D341Med (cell line): ENCODE measurements at regions not wholly inside any gene's neighbourhood (a gene's known extent, or its start where the extent isn't known, plus 50 kb on each side); places are given as distances from the start of the nearest gene placed in this dataset.

Experiments
- DNase-seq: peaks from one replicate; pipeline ENCODE4 v3.0.0; 2012; ENCODE audit warnings: low spot score

DNA sequence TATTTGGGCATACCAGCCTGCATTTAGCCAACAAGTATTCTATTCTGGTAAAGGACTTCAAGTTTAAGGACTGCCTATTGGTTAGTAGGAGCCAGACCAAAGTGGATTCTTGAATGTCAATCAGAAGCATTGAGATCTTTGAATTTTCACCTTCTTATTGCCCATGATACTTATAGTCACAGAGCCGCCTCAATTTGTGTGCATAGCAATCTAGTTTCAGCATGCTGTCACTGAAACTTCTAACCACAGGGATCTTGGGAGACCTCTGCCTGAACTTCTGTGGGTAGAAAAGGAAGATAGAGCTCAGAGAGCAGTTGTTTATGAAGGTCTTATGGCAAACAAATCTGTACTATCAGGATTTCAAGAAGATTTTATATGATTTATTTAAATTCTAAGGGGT is 501.4 kb upstream of the USP24 start:
- DNase-seq: no peak

DNA sequence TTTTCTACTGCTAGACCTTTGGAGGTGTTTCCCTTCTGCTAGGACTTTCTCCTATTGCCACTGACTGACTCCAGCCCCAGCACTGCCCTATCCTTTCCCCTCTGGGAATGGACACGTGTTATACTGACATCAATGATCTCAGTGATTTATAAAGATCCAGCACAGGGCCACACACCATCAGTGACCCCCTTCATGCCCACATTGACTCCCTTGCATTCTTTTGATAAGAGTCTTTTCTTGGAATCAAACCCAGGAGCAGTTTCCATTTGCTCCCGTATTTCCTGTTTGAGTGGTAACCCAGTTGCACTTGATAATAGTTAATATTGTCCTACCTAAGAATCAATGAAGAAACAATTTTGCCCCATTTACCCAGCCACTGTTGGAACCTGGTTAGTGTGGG is 501.0 kb upstream of the USP24 start:
- DNase-seq: no peak

DNA sequence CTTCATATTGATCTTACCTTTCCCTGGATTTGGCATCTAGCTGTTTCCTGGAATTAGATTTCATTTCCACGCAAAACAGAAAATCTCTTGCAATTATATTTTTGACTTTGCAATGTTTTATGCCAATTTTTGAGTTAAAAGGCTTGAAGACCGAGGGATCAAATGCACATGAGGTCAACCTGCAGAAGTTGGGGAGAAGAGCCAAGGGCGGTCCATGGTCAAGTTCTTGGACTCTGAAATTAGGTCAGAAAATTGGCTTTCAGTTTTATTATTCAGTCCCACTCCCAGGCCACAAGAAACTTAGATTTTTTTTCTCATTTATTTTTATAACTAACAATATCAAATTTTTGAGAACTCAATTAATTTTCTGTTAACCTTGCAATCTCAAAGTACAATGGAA is 499.1 kb upstream of the USP24 start:
- no peak for DNase-seq

DNA sequence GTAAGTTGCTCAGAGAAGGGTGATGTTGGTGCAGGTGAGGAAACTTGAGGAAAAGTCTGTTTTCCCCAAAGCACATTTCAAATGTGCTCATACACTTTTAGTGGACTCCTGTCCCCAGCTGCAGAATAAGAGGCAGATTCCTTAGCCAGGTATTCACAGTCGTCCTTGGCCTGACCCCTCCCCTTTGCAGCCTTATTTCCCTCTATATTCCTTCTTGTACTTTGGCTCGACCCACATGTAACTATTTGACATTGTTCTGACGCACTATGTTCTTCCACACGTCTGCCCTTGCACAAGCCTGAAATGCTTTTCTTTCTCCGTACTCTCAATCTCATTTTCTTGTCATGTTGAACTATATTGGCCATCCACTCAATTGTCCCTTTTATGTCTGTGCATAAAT is 498.4 kb upstream of the USP24 start:
- DNase-seq: no peak

DNA sequence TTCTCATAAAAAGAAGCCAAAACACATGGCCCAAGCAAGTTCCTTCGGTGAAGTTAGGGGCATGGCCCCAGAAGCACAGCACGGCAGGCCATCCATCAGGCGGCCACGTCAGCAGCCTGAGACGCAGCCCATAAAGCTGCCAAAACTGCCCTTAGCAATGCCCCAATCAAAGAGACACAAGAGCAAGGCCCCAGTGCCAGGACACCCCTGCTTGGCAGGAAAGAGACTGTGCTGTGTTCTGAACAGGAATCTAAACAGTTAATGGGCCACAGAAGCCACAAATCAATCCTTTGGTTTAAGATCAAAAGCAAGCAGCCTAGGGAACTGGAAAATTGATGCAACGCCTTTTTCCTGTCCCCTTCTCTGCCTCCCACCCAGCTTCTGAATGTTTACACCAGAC is 497.0 kb upstream of the USP24 start:
- no peak for DNase-seq

DNA sequence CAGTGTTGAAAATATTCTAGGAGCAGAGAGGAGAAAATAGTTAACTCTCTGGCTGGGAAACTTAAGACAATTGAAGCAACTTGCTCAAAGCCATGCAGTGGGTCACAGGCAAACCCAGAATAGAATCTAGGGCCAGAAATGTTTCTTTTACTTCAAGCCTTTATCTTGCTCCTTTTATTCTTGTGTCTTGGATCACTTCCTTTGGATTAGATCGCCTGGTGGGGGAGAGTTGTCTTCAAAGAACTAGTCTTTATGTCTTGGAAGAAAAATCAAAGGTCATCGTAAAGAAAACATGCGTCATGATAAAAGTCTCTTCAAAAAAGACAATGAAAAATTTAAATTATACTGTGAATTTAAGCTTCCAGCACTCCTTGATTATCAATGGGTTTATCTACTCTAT is 493.6 kb upstream of the USP24 start:
- DNase-seq: no peak

DNA sequence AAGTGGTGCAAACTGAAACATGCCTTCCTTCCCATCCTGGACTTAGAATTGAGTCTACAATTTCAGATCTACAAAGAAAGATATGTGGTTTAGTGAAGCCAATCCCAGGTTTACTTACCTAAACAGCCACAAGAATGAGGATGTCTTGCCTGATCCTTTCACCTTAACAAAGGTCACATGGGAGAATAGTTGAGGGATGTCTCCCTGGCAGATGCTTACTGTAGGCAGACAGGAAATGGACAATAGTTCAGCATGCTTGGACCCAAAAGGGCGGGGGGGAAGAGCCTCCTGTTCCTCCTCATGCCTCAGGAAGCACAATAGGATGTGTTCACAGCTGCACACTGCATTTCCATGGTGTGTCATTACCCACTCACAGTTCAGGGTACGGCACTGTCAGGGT is 492.7 kb upstream of the USP24 start:
- DNase-seq: no peak

DNA sequence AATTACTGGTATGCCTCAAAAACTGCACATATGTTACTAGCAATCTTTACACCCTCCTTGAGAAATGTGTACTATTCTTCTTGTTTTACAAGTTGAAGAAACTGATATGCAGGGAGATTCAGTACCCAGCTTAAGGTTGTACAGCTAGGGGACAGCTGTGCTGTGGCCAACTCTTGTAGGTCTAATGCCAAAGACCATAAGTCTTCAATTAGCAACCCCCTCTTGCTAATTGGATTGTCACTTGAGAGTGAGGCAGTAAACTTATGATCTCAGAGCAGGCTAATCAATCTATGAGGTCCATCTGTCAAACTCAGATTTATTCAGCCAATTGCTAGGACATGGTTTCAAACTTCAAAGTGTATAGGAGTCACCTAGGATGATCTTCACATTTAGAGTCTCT is 492.0 kb upstream of the USP24 start:
- DNase-seq: no peak

DNA sequence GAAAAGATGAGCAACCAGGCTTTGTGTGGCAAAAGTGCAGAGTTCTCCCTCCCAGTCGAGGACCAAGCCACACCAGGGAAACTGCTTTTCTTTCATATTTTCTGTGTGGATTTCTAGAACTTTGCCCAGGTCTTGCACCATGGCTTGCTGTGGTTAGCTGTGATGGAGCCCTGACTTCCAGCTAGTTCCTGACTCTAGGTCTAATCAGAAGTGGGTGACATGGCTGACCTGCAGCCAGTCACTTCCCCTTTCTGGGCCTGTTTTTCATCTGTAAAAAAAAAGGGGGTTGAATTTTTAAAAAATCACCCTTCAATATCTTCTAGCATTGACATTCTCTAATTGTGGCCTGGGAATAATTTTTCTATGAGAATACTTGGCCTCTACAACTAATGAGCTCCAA is 491.2 kb upstream of the USP24 start:
- DNase-seq: no peak

DNA sequence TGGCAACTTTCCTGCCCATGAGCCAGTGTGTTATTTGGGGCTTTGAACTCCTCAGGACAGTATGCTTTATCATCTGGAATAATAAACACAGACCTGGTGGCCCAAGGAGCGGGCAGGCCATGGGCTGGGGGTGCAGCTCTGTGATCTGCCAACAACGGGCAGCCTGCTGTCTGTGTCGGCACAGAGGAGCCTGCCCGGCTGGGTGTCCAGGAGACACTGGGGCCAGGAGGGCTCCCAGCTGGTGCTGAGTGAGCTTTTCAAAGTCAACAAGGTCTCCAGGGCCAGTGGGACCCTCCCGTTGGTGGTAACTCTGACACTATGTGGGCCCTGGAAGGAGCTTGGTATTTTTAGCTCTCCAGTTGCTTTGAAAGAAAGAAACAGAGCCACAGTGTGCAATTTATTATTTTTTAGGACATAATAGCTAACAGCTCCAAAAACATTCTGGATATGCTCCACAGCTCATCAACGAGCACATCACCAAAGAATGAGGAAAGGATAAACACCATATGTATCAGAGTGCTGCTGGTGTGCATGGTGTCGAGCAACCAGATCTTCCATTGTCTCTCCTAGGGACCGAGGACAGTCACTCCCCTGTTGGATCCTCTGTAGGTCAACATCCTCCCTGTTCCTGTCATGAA is 488.7 kb upstream of the USP24 start:
- no peak for DNase-seq

DNA sequence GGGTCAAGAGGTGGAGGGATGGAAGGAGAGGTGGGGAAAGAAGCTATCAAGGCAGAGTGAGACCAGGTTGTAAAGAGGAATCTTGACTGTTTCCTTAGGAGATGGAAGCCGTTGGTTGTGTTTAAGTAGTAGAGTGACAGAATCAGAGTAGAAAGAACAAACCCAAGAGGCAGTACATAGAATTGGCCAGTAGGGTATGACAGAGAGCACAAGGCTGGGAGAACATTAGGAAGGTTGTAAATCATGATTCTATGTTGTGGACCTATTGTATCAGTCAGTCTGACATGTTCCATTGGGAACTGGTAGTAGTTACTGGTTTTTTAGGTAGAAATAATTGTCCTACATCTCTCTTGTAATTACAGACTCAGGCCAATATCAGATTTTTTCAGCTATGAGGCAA is 486.9 kb upstream of the USP24 start:
- peak; percentile 45 for DNase-seq

DNA sequence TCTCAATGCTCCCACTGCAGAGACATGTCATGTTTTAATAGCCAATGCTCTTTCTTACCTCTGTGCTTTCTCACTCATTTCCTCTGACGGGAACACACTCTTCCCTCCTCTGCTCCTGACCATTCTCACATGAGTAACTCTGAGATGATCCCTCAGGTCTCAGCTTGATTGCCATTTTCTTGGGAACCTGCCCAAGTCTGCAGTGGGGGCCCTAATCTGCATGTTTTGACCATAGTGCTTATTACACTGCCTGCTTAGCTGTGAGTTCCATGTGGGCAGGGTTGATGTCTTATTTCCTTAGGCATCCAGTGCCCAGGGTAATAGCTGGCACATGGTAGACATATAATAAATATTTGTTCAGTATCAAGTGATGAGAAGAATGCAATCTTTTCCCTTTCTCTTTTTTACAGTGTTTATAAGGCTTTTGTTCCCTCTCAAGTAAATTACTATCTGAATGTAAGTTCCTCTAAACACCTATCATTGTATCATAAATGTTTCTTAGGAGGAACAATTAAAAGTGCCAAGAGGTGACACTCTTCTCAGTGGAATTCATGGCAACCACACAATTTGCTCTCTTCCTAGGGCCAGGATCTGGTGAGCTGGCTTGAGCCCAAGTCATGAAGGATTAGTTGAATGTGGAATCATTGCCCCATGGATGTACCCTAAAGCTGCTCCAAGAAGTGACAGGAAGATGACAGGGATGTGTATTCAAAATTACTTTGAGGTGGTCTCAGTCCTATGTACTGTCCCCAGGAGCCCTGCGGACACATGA is 485.4 kb upstream of the USP24 start:
- DNase-seq: no peak

DNA sequence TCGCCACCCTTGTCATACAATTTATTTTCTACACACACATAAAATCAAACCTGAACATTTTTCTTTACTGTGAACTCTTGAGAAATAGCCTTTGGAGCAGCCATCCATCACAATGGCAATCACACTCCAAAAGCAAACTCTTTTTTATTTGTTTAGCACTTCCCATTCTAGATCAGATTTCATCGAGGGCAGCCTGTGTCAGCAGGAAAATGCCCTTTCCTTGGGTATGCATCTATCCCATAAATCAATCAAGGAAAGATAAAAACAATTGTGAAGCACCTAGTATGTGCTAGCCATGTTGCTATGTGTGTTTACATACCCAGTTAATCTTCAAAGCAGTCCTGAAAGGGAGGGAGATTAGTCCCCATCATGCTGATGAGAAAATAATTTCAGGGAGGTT is 484.1 kb upstream of the USP24 start:
- DNase-seq: no peak

DNA sequence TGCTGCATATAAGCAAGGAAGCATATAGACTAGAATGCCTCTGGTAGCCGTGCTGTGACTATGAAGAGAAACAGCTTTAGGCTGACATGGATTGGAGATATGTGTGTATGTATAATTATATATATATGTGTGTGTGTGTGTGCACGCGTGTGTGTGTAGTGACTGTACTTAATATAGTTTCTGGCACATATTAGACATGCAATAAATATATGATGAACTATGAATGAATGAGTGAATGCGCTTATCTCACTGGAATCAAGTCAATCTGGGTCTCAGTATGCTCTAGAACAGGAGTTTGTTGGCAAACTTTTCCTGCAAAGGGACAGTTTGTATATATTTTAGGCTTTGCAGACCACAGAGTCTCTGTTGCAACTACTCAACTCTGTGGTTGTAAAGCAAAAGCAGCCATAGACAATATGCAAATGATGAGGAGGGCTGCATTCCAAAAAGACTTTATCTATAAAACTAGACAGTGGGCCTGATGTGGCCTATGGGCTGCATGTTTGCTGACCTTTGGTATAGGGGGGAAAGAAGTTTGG is 482.9 kb upstream of the USP24 start:
- no peak for DNase-seq

DNA sequence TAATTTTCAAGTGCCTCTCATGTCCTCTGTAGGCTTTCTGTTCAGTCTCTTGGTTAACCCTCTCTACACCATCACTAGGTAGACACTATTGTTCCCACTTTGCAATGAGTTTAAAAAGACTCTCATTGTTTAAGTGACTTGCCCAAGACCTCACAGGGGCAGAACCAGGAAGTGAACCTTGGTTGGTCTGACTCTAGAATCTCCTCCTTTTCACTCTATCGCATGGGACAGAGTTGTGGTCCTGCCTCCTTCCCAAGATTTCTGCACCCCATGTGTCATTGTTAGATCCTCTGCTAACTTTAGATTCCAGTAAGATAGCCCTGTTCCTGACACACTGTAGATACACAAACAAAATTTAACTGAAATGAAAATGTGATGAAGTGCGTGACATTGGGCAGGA is 481.7 kb upstream of the USP24 start:
- no peak for DNase-seq

DNA sequence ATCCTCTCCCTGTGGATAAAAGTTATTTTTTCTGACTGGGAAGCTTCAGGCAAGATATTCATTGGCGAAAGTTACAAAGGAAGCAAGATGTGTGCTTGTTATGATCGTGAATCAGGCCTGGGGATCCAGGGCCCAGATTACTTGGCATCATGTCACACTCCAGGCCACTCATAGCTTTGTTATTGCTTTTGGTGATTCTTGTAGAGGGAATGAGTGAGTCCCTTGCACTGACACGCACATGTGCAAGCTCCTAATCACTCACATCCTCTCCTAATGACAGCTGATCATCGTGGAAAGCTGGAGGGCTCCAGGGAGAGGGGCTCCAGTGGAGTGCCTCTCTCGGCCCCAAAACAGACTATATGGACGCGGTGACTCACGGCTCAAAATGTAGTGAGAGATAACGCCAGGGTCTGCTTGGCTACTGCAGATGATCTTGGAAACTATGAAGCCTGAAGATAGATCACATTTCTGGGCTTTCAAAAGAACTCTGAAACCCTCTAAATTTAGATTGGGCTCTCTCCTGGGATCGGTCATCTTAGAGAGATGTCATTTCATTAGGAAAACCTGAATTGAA is 481.1 kb upstream of the USP24 start:
- DNase-seq: no peak

DNA sequence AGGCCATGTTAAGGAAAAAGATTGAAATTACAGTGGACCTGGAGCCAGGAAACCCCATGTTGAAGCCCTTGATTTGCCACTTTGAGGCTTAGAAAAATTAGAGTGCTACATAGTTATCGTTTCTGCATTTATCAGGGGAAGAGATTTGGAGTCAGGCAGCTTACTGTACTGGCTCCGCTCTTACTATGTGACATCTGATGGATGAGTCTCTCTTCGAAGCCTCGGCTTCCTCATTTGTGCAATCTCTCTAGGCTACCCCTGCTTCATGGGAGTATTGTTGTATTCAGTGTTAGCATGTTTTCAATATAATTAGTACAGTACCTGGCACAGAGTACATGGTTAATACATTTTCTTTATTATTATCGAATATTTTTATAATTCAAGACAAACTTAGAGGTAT is 480.4 kb upstream of the USP24 start:
- no peak for DNase-seq

DNA sequence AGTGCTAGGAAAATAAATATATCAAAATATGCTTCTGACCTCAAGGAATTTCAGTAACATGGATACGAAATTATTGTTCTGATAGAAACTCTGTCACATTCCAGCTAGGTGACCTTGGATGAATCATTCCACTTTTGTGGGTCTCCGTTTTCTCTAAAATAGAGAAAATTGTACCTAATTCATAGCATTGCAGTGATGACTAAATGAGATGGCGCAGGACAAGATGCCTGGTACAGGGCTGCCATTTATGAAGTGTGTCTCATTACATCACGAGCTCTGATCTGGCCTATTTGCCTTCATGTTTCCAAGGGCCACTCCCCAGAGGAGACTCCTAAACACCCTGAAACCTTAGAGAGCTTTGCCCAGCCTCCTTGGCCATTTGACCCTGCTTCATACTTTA is 480.0 kb upstream of the USP24 start:
- no peak for DNase-seq

DNA sequence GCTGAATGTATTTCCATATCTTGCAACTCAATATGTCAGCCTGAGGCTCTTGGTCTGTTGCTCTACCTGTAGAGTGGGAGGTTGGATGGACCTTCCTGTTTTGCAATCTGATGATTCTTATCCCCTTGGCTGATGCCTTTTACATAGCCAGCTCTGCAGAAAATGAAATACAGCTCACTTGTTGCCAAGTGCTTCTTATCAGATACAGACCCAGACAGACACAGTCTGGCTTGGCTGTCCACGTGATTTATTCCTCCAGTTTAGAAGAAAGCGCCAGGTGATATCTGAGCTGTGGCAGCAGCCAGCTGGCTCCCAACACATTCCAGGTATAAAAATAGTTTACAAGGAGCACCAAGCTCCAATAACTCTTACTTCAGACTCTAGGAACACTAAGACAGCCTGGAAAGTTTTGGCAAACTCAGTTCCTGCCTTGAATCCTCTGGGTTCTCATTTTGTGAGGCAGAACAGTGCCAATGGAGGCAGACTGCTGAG is 479.2 kb upstream of the USP24 start:
- DNase-seq: no peak

DNA sequence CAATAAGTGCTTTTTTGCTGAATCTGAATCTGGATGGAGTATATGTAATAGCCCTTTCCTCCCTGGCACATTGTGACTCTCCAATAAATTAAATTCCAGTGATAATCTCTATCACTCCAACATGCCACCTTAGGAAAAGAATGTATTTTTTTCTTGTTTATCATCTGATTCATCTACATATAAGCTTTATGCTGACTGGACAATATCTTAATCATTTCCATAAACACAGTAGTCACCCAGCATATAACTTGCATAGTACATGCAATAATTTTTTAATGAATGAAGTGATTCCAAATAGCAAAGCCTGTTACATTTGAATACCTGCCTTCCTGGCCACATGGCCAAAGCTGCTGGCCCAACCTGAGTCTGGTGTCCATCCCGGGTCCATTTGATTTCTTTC is 477.6 kb upstream of the USP24 start:
- no peak for DNase-seq

DNA sequence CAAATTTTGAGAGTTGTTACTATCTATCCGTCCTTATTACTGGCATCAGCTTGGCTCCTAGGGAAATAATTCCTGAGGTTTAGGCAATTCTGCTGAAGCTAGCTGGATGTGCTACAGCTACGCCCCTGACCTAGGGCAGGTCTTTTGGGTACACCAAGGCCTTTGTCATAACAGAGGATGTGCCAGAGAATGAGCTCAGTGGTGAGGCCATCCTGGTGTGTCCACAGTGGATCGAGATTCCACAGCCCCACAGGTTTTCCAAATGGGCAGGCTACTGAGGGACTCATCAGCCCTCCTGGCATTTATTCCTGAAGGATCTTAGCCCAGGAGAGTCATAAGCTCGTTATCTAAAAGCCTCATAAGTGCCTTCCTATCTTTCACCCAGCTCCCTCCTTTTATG is 475.2 kb upstream of the USP24 start:
- no peak for DNase-seq

DNA sequence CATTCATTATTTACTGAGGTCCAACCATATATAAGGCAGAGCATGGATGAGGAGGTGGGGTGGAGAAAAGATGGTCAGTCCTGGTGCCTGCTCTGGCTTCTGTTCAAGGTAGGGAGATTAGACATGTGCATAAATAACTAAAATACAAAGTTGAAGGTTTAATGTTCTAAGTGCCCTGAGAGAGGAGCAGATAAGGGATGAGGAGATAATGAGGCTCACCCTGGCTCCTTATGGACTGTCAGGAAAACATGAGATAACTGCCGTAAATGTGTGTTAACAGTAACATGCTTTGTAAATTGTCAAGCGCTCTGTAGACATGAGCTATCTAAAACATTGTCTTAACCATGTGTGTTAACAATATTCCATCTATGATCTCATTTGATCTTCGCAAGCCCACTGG is 474.6 kb upstream of the USP24 start:
- no peak for DNase-seq

DNA sequence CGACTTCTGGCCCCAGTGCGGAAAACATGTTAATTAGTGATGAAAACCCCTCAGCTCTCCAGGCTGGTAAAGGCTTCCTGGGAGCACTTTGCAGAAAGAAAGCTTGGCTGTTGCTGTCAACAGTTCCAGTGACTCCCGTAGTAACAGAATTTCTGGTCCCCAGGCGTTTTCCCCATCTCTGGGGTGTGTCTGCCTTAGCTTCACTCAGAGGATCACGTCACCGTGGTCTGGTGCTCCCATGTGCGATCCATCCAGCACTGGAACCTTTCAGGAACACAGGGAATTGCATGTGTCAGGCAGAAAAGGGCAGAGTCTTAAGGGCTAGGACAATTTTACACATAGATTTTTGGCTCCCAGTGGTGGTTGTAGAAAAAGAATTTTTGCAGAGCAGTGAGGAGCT is 470.4 kb upstream of the USP24 start:
- DNase-seq: no peak
